ENCODE measurements at regions not wholly inside any gene's neighbourhood (a gene's known extent, or its start where the extent isn't known, plus 50 kb on each side); places are given as distances from the start of the nearest gene placed in this dataset.

DNA sequence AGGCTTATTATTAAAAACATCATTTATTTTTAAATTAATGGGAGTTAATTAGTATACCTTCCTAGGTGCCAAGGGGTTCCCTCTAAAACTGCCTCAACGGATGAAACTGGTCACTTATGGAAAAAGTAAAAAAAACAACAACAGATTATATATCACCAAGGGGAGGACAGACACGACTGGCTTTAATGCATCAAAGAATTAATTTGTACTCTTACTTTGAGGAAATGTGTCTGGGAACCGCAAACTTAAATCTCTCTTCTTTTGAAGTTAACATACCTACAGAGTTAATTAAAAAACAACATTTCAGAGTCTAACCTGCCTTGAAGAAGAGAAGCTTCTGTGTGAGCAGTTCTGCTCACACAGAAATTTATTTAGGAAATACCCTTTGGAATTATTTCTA, 354.6 kb downstream of the LRRC70 start:
- in situ Hi-C loops (cut with MboI; ENCODE audit: low sequenced_read_pairs) (no loop called here), dilution Hi-C loops (cut with HindIII; ENCODE audit: low sequenced_read_pairs, unreplicated experiment) (no loop called here), intact Hi-C loops (cut with micrococcal nuclease) (no loop called here)
- Histone ChIP-seq H3K56ac (ENCODE audit: extremely low read depth, insufficient read depth, low read length) (no peak overlapping the region), H2AK5ac (ENCODE audit: low read depth, low read length) (no peak overlapping the region), H3K4me2 (ENCODE audit: low read depth, low read length) (no peak overlapping the region), H3K23ac (ENCODE audit: low read depth, low read length) (no peak overlapping the region), H3K14ac (replicated peaks; ENCODE audit: low read depth, low read length) (no peak overlapping the region), H2BK15ac (ENCODE audit: low read depth, low read length) (no peak overlapping the region), H2BK5ac (ENCODE audit: low read depth, low read length, poor library complexity, severe bottlenecking) (no peak overlapping the region), H2AFZ (replicated peaks; ENCODE audit: low read length, poor library complexity) (no peak overlapping the region), H3K9me1 (ENCODE audit: insufficient read depth, low read length) (no peaks in the 10 kb centered on the region), H3K36me3 (ENCODE audit: control insufficient read depth, insufficient read depth, low read length) (no peaks in the 10 kb centered on the region), H3K4ac (ENCODE audit: low read depth, low read length) (no peak overlapping the region), H3K9me3 (ENCODE audit: control insufficient read depth, insufficient read depth, low read length) (peaks cover 6% of the 10 kb centered on the region; the same call in 1 of the 2 replicates), H4K20me1 (ENCODE audit: insufficient read depth, low read length) (no peaks in the 10 kb centered on the region), H3K4me1 (ENCODE audit: control insufficient read depth, insufficient read depth, low read length) (no peaks in the 10 kb centered on the region), H2BK20ac (ENCODE audit: low read depth, low read length) (no peak overlapping the region), H3K18ac (ENCODE audit: low read depth, low read length) (no peak overlapping the region), H4K5ac (ENCODE audit: low read depth, low read length) (no peak overlapping the region), H3K79me1 (ENCODE audit: low read depth in 1 of 2, low read length in 2 of 2) (no peaks in the 10 kb centered on the region), H3K27ac (ENCODE audit: insufficient read depth, low read length) (no peak overlapping the region), H2AK9ac (replicated peaks; ENCODE audit: low read depth, low read length, poor library complexity) (no peak overlapping the region), H3K4me3 (ENCODE audit: insufficient read depth, low read depth, low read length) (no peak overlapping the region), H4K91ac (ENCODE audit: insufficient read depth, low read depth, low read length) (no peak overlapping the region), H3K27me3 (ENCODE audit: control insufficient read depth, insufficient read depth, low read length) (no peaks in the 10 kb centered on the region), H3K9ac (ENCODE audit: low read depth, low read length) (no peak overlapping the region), H4K8ac (ENCODE audit: low read depth in 2 of 2, low read length in 2 of 2) (no peak overlapping the region), H2BK120ac (ENCODE audit: low read depth, low read length) (no peak overlapping the region)
- ATAC-seq (ENCODE audit: low read depth) (no peak), DNase-seq (no peak)
- ChIA-PET POLR2A (ENCODE audit: unreplicated experiment) (no interaction called here), CTCF (no interaction called here)
- no TSS peak for BruUV-seq (replicated peaks)
- TF ChIP-seq, protein P1, sequence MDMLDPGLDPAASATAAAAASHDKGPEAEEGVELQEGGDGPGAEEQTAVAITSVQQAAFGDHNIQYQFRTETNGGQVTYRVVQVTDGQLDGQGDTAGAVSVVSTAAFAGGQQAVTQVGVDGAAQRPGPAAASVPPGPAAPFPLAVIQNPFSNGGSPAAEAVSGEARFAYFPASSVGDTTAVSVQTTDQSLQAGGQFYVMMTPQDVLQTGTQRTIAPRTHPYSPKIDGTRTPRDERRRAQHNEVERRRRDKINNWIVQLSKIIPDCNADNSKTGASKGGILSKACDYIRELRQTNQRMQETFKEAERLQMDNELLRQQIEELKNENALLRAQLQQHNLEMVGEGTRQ (IDR thresholded peaks at IDR 0.05; ENCODE audit: low read depth, low read length) = no peak
- TF ChIP-seq RCOR1 (IDR thresholded peaks at IDR 0.05; ENCODE audit: insufficient replicate concordance, low read length) = no peak
- no peak for TF ChIP-seq MAFK (IDR thresholded peaks at IDR 0.05; ENCODE audit: low read depth, low read length)
- no peak for TF ChIP-seq MAZ (IDR thresholded peaks at IDR 0.05; ENCODE audit: borderline replicate concordance, low read depth, low read length)
- no peak for TF ChIP-seq BHLHE40 (IDR thresholded peaks at IDR 0.05; ENCODE audit: low read depth, low read length)
- no peak for TF ChIP-seq NFE2L2 (IDR thresholded peaks at IDR 0.05; ENCODE audit: low read depth, low read length)
- TF ChIP-seq CEBPB (IDR thresholded peaks at IDR 0.05; ENCODE audit: low read depth, low read length) = no peak
- no peak for TF ChIP-seq RFX5 (IDR thresholded peaks at IDR 0.05; ENCODE audit: low read depth, low read length)
- no peak for TF ChIP-seq FOS (IDR thresholded peaks at IDR 0.05; ENCODE audit: low read depth, low read length)
- TF ChIP-seq RAD21 (IDR thresholded peaks at IDR 0.05; ENCODE audit: low read length) = no peak
- TF ChIP-seq, protein P2, sequence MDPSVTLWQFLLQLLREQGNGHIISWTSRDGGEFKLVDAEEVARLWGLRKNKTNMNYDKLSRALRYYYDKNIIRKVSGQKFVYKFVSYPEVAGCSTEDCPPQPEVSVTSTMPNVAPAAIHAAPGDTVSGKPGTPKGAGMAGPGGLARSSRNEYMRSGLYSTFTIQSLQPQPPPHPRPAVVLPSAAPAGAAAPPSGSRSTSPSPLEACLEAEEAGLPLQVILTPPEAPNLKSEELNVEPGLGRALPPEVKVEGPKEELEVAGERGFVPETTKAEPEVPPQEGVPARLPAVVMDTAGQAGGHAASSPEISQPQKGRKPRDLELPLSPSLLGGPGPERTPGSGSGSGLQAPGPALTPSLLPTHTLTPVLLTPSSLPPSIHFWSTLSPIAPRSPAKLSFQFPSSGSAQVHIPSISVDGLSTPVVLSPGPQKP (IDR thresholded peaks at IDR 0.05; ENCODE audit: borderline replicate concordance, low read depth, low read length) = no peak
- TF ChIP-seq CTCF (conservative IDR thresholded peaks at IDR 0.05; ENCODE audit: low read depth, low read length) = no peak
- no peak for TF ChIP-seq MXI1 (IDR thresholded peaks at IDR 0.05; ENCODE audit: borderline replicate concordance, low read depth, low read length)
- TF ChIP-seq POLR2A (IDR thresholded peaks at IDR 0.05; ENCODE audit: low read depth, low read length) = no peak
- no peak for TF ChIP-seq SMC3 (IDR thresholded peaks at IDR 0.05; ENCODE audit: low read depth, low read length)
- TF ChIP-seq CHD1 (IDR thresholded peaks at IDR 0.05; ENCODE audit: low read depth, low read length) = no peak
- no CpG with 5 or more reads among the region's 3 CpGs for WGBS, 2 experiments (ENCODE audit: extremely low coverage in 2 of 2, insufficient read length in 1 of 2)

All from IMR-90 (cell line).